ENCODE measurements at regions not wholly inside any gene's neighbourhood (a gene's known extent, or its start where the extent isn't known, plus 50 kb on each side); places are given as distances from the start of the nearest gene placed in this dataset.

GRCh38 chr14:104357689-104358527 is 219.5 kb downstream of the KIF26A start:
- no peak overlapping the region for H3K4me3 ChIP-seq (replicated peaks in 1 of 3)
- H3K36me3 ChIP-seq: no peaks in the 10 kb centered on the region
- H3K4me1 ChIP-seq: no peaks in the 10 kb centered on the region
- no peaks in the 10 kb centered on the region for H3K27me3 ChIP-seq
- TF ChIP-seq POLR2A (IDR thresholded peaks at IDR 0.05): no peak
- H3K27ac ChIP-seq: no peak overlapping the region
- intact Hi-C loops (cut with DNase I): no loop called here
- no peak for DNase-seq
- 87 to 88% methylated on average over 28 to 32 of the region's 33 CpGs for WGBS, 2 donors
- no peaks in the 10 kb centered on the region for H3K9me3 ChIP-seq

DNA sequence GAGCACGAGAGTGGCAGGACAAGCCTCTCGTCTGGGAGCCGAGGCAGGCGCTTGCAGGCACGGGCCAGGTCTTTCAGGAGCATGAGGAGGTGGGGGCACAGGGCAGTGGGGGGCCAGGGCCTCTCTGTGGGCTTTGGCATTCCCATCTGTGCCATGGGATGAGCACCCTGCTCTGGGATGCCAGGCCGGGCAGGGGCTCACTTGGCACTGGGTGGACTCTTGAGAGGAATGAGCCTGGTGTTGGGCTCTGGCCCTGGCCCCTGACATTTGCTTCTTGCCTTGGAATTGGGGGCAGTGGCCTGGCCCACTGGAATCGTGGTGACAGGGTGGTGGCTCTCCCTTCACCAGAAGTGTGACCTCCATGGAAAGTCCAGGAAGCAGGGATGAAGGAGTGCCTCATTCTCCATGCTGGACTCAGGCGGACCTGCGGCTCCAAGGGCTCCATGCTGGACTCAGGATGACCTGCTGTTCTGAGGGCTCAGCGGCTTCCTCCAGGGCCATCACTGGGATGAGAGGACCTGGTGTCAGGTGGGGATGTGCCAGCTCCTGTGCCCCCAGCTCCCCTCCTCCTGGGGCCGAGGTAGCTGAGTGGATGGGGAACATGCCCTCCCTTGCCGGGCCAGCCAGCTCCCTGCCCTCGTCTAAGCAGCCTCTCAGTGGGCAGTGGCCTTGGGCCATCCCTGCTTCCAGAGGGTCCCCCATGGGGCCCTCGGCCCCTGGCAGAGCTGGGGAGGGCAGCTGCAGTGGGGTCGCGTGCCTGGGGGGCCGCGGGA is 220.3 kb downstream of the KIF26A start:
- Histone ChIP-seq H3K4me1 (no peaks in the 10 kb centered on the region), H3K36me3 (no peaks in the 10 kb centered on the region), H3K4me3 (replicated peaks in 1 of 3) (no peak overlapping the region), H3K9me3 (no peaks in the 10 kb centered on the region), H3K27ac (no peak overlapping the region), H3K27me3 (no peaks in the 10 kb centered on the region)
- 87 to 91% methylated on average over 5 to 11 of the region's 18 CpGs for WGBS, 2 donors
- DNase-seq: no peak
- intact Hi-C loops (cut with DNase I): no loop called here
- TF ChIP-seq, protein P1, sequence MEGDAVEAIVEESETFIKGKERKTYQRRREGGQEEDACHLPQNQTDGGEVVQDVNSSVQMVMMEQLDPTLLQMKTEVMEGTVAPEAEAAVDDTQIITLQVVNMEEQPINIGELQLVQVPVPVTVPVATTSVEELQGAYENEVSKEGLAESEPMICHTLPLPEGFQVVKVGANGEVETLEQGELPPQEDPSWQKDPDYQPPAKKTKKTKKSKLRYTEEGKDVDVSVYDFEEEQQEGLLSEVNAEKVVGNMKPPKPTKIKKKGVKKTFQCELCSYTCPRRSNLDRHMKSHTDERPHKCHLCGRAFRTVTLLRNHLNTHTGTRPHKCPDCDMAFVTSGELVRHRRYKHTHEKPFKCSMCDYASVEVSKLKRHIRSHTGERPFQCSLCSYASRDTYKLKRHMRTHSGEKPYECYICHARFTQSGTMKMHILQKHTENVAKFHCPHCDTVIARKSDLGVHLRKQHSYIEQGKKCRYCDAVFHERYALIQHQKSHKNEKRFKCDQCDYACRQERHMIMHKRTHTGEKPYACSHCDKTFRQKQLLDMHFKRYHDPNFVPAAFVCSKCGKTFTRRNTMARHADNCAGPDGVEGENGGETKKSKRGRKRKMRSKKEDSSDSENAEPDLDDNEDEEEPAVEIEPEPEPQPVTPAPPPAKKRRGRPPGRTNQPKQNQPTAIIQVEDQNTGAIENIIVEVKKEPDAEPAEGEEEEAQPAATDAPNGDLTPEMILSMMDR (IDR thresholded peaks at IDR 0.05): no peak
- TF ChIP-seq POLR2A (IDR thresholded peaks at IDR 0.05): no peak

GRCh38 chr14:104359301-104359968 is 220.1 kb upstream of the C14orf180 start:
- no peaks in the 10 kb centered on the region for H3K27me3 ChIP-seq
- H3K9me3 ChIP-seq: no peaks in the 10 kb centered on the region
- TF ChIP-seq POLR2A (IDR thresholded peaks at IDR 0.05): no peak
- TF ChIP-seq, protein P1 (IDR thresholded peaks at IDR 0.05): no peak
- DNase-seq: no peak
- H3K4me3 ChIP-seq (replicated peaks in 1 of 3): no peak overlapping the region
- H3K36me3 ChIP-seq: no peaks in the 10 kb centered on the region
- no peaks in the 10 kb centered on the region for H3K4me1 ChIP-seq
- H3K27ac ChIP-seq: no peak overlapping the region
- intact Hi-C loops (cut with DNase I): no loop called here
- 87% methylated on average over 12 of the region's 14 CpGs; no CpG with 5 or more reads in 1 of the 2 donors for WGBS, 2 donors

GRCh38 chr14:104359969-104360442 is 219.6 kb upstream of the C14orf180 start:
- Histone ChIP-seq H3K4me3 (replicated peaks in 1 of 3) (no peak overlapping the region), H3K27ac (no peak overlapping the region), H3K4me1 (no peaks in the 10 kb centered on the region), H3K36me3 (no peaks in the 10 kb centered on the region), H3K27me3 (no peaks in the 10 kb centered on the region), H3K9me3 (no peaks in the 10 kb centered on the region)
- DNase-seq: no peak
- WGBS, 2 donors: 80 to 97% methylated on average over 3 to 6 of the region's 7 CpGs
- TF ChIP-seq POLR2A (IDR thresholded peaks at IDR 0.05): no peak
- TF ChIP-seq, protein P1 (IDR thresholded peaks at IDR 0.05): no peak
- intact Hi-C loops (cut with DNase I): no loop called here

GRCh38 chr14:104360501-104360900 is 219.1 kb upstream of the C14orf180 start:
- 85 to 86% methylated on average over 8 of the region's 8 CpGs for WGBS, 2 donors
- Histone ChIP-seq H3K9me3 (no peaks in the 10 kb centered on the region), H3K27me3 (no peaks in the 10 kb centered on the region), H3K4me1 (no peaks in the 10 kb centered on the region), H3K27ac (no peak overlapping the region), H3K36me3 (no peaks in the 10 kb centered on the region), H3K4me3 (replicated peaks in 1 of 3) (no peak overlapping the region)
- TF ChIP-seq, protein P1 (IDR thresholded peaks at IDR 0.05): no peak
- no peak for TF ChIP-seq POLR2A (IDR thresholded peaks at IDR 0.05)
- intact Hi-C loops (cut with DNase I): no loop called here
- no peak for DNase-seq
